HEK293T (cell line): ENCODE measurements at regions not wholly inside any gene's neighbourhood (a gene's known extent, or its start where the extent isn't known, plus 50 kb on each side); places are given as distances from the start of the nearest gene placed in this dataset.
A peak's percentile ranks its signal among the peaks of the same experiment; 100 is the strongest.

Source experiments
- CTCF ChIA-PET: fragments of 350-600 bp; formaldehyde crosslinking; extraction: SDS; loops from one replicate; lab custom pipeline; 2021; ENCODE audit warnings: antibody characterized with exemption, inconsistent platforms; lab: Yijun Ruan, JAX
- POLR2A ChIA-PET: fragments of 350-600 bp; formaldehyde crosslinking; extraction: SDS; loops from one replicate; lab custom pipeline; 2020; ENCODE audit warnings: antibody characterized with exemption, inconsistent platforms; lab: Yijun Ruan, JAX
- DNase-seq: peaks from one replicate; pipeline ENCODE4 v3.0.0; 2012; ENCODE audit warnings: mixed read lengths; ENCODE audit errors: extremely low spot score
- ARNT ChIP-seq: fragments of 450-650 bp; IDR thresholded peaks from 2 replicates; pipeline ENCODE4 v1.6.1; 2017; ENCODE audit warnings: mild to moderate bottlenecking
- BHLHE40 ChIP-seq: fragments of 450-650 bp; IDR thresholded peaks from 2 replicates; pipeline ENCODE4 v1.6.1; 2016; ENCODE audit warnings: mild to moderate bottlenecking, moderate library complexity, borderline replicate concordance
- CTBP1 ChIP-seq: fragments of 450-650 bp; IDR thresholded peaks from 2 replicates; pipeline ENCODE4 v1.6.1; 2016; ENCODE audit warnings: borderline replicate concordance
- ELF4 ChIP-seq: fragments of 450-650 bp; IDR thresholded peaks from 2 replicates; pipeline ENCODE4 v1.6.1; 2017; ENCODE audit warnings: antibody characterized with exemption
- FOXA1 ChIP-seq: fragments of 450-650 bp; IDR thresholded peaks from 2 replicates; pipeline ENCODE4 v1.6.1; 2016; ENCODE audit warnings: mild to moderate bottlenecking
- FOXK2 ChIP-seq: fragments of 450-650 bp; IDR thresholded peaks from 2 replicates; pipeline ENCODE4 v1.6.1; 2016; ENCODE audit warnings: mild to moderate bottlenecking
- FOXM1 ChIP-seq: fragments of 450-650 bp; IDR thresholded peaks from 2 replicates; pipeline ENCODE4 v1.6.1; 2017; ENCODE audit warnings: mild to moderate bottlenecking, borderline replicate concordance
- HDGF ChIP-seq: fragments of 450-650 bp; IDR thresholded peaks from 2 replicates; pipeline ENCODE4 v1.6.1; 2017; ENCODE audit warnings: antibody characterized with exemption, borderline replicate concordance
- L3MBTL2 ChIP-seq: fragments of 450-650 bp; conservative IDR thresholded peaks from 2 replicates; pipeline ENCODE4 v1.6.1; 2016; ENCODE audit warnings: mild to moderate bottlenecking
- LEF1 ChIP-seq: fragments of 450-650 bp; IDR thresholded peaks from 2 replicates; pipeline ENCODE4 v1.6.1; 2017; ENCODE audit warnings: mild to moderate bottlenecking, borderline replicate concordance
- NFRKB ChIP-seq: fragments of 450-650 bp; IDR thresholded peaks from 2 replicates; pipeline ENCODE4 v1.6.1; 2016; ENCODE audit warnings: mild to moderate bottlenecking, moderate library complexity
- SP1 ChIP-seq: fragments of 450-650 bp; IDR thresholded peaks from 2 replicates; pipeline ENCODE4 v1.6.1; 2017
- SUZ12 ChIP-seq: fragments of 450-650 bp; IDR thresholded peaks from 2 replicates; pipeline ENCODE4 v1.6.1; 2016; ENCODE audit warnings: mild to moderate bottlenecking
- TARDBP ChIP-seq: fragments of 450-650 bp; IDR thresholded peaks from 2 replicates; pipeline ENCODE4 v1.6.1; 2016
- ZNF384 ChIP-seq: fragments of 450-650 bp; IDR thresholded peaks from 2 replicates; pipeline ENCODE4 v1.6.1; 2016
- TF ChIP-seq, protein P1 (sequence below): fragments of 450-650 bp; IDR thresholded peaks from 2 replicates; pipeline ENCODE4 v1.6.1; 2016

- ChIA-PET POLR2A (no interaction called here), CTCF (no interaction called here)
- TF ChIP-seq SUZ12 = no peak
- no peak for TF ChIP-seq CTBP1
- no peak for TF ChIP-seq BHLHE40
- TF ChIP-seq NFRKB = no peak
- TF ChIP-seq ELF4 = no peak
- no peak for TF ChIP-seq ARNT
- no peak for TF ChIP-seq ZNF384
- no peak for TF ChIP-seq FOXK2
- no peak for TF ChIP-seq FOXM1
- TF ChIP-seq SP1 = no peak
- no peak for TF ChIP-seq L3MBTL2
- TF ChIP-seq FOXA1 = no peak
- no peak for TF ChIP-seq LEF1
- TF ChIP-seq, protein P1, sequence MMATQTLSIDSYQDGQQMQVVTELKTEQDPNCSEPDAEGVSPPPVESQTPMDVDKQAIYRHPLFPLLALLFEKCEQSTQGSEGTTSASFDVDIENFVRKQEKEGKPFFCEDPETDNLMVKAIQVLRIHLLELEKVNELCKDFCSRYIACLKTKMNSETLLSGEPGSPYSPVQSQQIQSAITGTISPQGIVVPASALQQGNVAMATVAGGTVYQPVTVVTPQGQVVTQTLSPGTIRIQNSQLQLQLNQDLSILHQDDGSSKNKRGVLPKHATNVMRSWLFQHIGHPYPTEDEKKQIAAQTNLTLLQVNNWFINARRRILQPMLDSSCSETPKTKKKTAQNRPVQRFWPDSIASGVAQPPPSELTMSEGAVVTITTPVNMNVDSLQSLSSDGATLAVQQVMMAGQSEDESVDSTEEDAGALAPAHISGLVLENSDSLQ = no peak
- no peak for TF ChIP-seq HDGF
- no peak for TF ChIP-seq TARDBP
- no peak for DNase-seq
These were observed 51.1 kb downstream of the HYCC1 start for GRCh38 chr7:22962775-22963350.

DNA sequence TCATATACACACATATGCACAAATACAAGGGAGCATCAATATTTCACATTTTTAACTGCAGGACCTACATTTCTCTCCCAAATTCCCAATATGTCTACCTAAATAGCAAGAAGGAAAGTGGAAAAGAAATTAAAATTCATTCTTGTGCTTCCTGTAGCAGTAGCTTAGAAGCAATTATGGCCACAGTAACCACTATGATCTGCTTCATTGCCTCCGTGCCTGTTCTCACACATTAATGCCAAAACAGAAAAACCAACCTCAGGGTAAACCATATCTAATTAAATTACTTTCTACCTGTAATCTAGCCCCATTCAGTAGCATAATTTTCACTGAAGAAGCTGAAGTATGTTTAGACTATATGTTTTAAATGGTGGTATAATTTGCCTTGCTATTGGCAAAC lies 55.2 kb downstream of the HYCC1 start:
- POLR2A ChIA-PET = no interaction called here
- CTCF ChIA-PET = no interaction called here
- DNase-seq = no peak
- TF ChIP-seq TARDBP (no peak), FOXK2 (no peak), ELF4 (no peak), CTBP1 (no peak), LEF1 (no peak), ARNT (no peak), HDGF (no peak), BHLHE40 (no peak), SUZ12 (no peak), NFRKB (no peak), FOXM1 (no peak), FOXA1 (no peak), L3MBTL2 (no peak), ZNF384 (no peak), SP1 (no peak)
- TF ChIP-seq, protein P1 = no peak

GRCh38 chr7:22954251-22954650 lies 59.7 kb downstream of the HYCC1 start:
- no peak for DNase-seq
- TF ChIP-seq NFRKB (no peak), SP1 (no peak), FOXM1 (no peak), ZNF384 (no peak), L3MBTL2 (no peak), FOXA1 (no peak), SUZ12 (no peak), CTBP1 (no peak), BHLHE40 (no peak)
- TF ChIP-seq, protein P1 = no peak
- ChIA-PET POLR2A (no interaction called here), CTCF (no interaction called here)

DNA sequence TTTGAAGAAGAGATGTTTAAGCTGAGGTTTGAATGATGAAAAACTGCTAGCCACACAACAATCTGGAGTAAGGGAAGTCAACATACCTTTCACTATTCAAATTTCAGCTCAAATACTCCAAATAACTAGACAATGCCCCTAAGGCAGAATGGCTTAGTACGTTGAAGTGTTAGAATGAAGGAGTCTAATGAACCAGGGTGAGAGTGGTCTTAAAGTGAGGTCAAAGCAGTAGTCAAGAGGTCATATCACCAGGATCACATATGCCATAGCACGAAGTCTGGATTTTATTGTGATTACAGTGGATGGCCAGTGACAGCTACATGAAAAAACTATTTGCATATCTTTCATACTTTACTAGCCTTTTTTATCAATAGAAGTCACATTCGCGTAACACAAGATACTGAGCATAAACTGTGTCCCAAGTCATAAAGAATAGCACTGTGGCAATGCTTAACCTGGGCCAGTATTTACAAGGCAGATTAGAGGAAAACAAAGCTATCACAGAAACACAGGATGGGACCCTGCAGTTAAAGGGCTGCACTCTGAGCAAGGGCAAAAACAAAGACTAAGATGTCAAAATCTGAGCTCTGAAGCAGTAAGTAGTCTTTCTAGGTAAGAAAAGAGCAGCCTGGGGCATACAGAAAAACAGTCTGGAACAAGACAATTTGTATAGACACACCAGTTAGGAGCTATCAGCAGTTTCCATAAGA lies 61.5 kb downstream of the HYCC1 start:
- no peak for DNase-seq
- POLR2A ChIA-PET = no interaction called here
- CTCF ChIA-PET = interaction anchor here (1.3 to 3.7 kb wide), 2 partner anchors 26 to 103 kb away, joined by 4 to 11 read pairs; no protein-coding TSS in a partner anchor
- no peak for TF ChIP-seq TARDBP

DNA sequence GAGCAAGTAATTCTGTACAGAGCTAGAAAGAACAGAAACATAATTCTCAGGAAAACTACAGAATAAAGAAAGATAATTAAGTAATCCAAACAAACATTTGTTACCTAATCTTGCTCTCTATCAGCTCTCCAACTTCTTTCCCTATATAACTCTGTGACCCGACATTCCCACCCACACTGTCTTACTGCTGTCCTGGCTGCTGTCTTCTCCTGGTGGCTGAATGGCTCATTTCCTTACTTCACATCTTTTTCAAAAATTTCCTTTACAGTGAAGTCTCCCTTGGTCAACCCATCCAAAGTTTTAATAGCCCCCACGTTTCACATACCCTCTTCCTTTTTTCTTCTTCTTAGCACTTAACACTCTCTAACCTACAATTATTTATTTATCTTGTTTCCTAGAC lies 64.0 kb downstream of the HYCC1 start:
- DNase-seq = peak; percentile 14
- TF ChIP-seq ZNF384 (no peak), HDGF (no peak), FOXA1 (no peak), FOXK2 (no peak), L3MBTL2 (no peak), ELF4 (no peak), ARNT (no peak), BHLHE40 (no peak), SUZ12 (no peak), SP1 (no peak), LEF1 (no peak), TARDBP (no peak), FOXM1 (no peak), CTBP1 (no peak), NFRKB (no peak)
- TF ChIP-seq, protein P1 = no peak
- ChIA-PET CTCF (interaction anchor here (3.7 kb wide), 1 partner anchor 106 kb away, joined by 11 read pairs; no protein-coding TSS in a partner anchor), POLR2A (interaction anchor here (0.6 kb wide), 1 partner anchor 83 kb away, joined by 3 read pairs; no protein-coding TSS in a partner anchor)
